VCaP (cell line): ENCODE measurements at regions not wholly inside any gene's neighbourhood (a gene's known extent, or its start where the extent isn't known, plus 50 kb on each side); places are given as distances from the start of the nearest gene placed in this dataset.
"Not testable (repeated sequence)": the region's sequence is repeated elsewhere in the genome, so short reads cannot be mapped to it uniquely, and the experiment has no call there.

Experiments used
- H3K27ac ChIP-seq: fragments of 450-650 bp; 2 replicates; pipeline ENCODE4 v1.5.1; 2017
- CTCF ChIP-seq: fragments of 450-650 bp; conservative IDR thresholded peaks from 2 replicates; pipeline ENCODE4 v1.5.1; 2017; ENCODE audit warnings: mild to moderate bottlenecking, moderate library complexity

- H3K27ac ChIP-seq, result no peak overlapping the region
- TF ChIP-seq CTCF, result no peak
Observed at GRCh38 chr18:30828700-30829099, 213.8 kb downstream of the DSC3 start.

- H3K27ac ChIP-seq, result no peak overlapping the region
- TF ChIP-seq CTCF, result no peak
Observed at GRCh38 chr18:30819619-30820018, 222.9 kb downstream of the DSC3 start.

GRCh38 chr18:30814446-30814845 lies 228.1 kb downstream of the DSC3 start:
- TF ChIP-seq CTCF, result no peak
- H3K27ac ChIP-seq, result no peak overlapping the region

GRCh38 chr18:30811580-30811979 lies 231.0 kb downstream of the DSC3 start:
- H3K27ac ChIP-seq, result no peak overlapping the region
- no peak for TF ChIP-seq CTCF

GRCh38 chr18:30810580-30810979 lies 232.0 kb downstream of the DSC3 start:
- TF ChIP-seq CTCF, result no peak
- no peak overlapping the region for H3K27ac ChIP-seq

GRCh38 chr18:30806823-30807222 lies 235.7 kb downstream of the DSC3 start:
- no peak overlapping the region for H3K27ac ChIP-seq

GRCh38 chr18:30800800-30801199 lies 241.7 kb downstream of the DSC3 start:
- no peak for TF ChIP-seq CTCF
- no peak overlapping the region for H3K27ac ChIP-seq

More at GRCh38 chr18:30806823-30807222, 235.7 kb downstream of the DSC3 start:
- no peak for TF ChIP-seq CTCF

- no peak for TF ChIP-seq CTCF
Observed at GRCh38 chr18:30792051-30792450, 250.5 kb downstream of the DSC3 start.

GRCh38 chr18:30788411-30788991 lies 254.0 kb downstream of the DSC3 start:
- not testable (repeated sequence) for H3K27ac ChIP-seq

More at GRCh38 chr18:30792051-30792450, 250.5 kb downstream of the DSC3 start:
- no peak overlapping the region for H3K27ac ChIP-seq
